ENCODE measurements at regions not wholly inside any gene's neighbourhood (a gene's known extent, or its start where the extent isn't known, plus 50 kb on each side); places are given as distances from the start of the nearest gene placed in this dataset.

GRCh38 chr21:24147674-24148073 lies 1459.6 kb downstream of the MRPL39 start:
- no peaks in the 10 kb centered on the region for H3K9me3 ChIP-seq (ENCODE audit: control insufficient read depth in 4 of 4, low read length in 3 of 4)
- no peak for DNase-seq (ENCODE audit: low spot score)
- no peak overlapping the region for H3K4me3 ChIP-seq (ENCODE audit: low read depth in 1 of 3, low read length in 3 of 3)
- TF ChIP-seq HNF4A (conservative IDR thresholded peaks at IDR 0.05) (no peak), ATF3 (IDR thresholded peaks at IDR 0.05) (no peak), YY1 (IDR thresholded peaks at IDR 0.05) (no peak), MAX (IDR thresholded peaks at IDR 0.05) (no peak), RAD21 (IDR thresholded peaks at IDR 0.05) (no peak), TAF1 (conservative IDR thresholded peaks at IDR 0.05) (no peak), SP1 (IDR thresholded peaks at IDR 0.05) (no peak), EGR1 (IDR thresholded peaks at IDR 0.05; ENCODE audit: low read depth in 2 of 2) (no peak)
- H3K27ac ChIP-seq (ENCODE audit: low read depth in 1 of 2, low read length in 2 of 2): no peak overlapping the region
- 82% methylated on average over 3 of the region's 3 CpGs for WGBS
- no peaks in the 10 kb centered on the region for H3K27me3 ChIP-seq (ENCODE audit: control insufficient read depth in 4 of 4, insufficient read depth in 4 of 4, low read length in 3 of 4)
- no peak overlapping the region for H3K9ac ChIP-seq (ENCODE audit: low read depth in 1 of 2, low read length in 2 of 2)
- H3K4me1 ChIP-seq (ENCODE audit: control insufficient read depth in 4 of 4, insufficient read depth in 4 of 4, low read length in 3 of 4): no peaks in the 10 kb centered on the region
- no peaks in the 10 kb centered on the region for H3K36me3 ChIP-seq (ENCODE audit: control insufficient read depth in 4 of 4, insufficient read depth in 3 of 4, low read depth in 1 of 4, low read length in 3 of 4)

- no peaks in the 10 kb centered on the region for H3K27me3 ChIP-seq (ENCODE audit: control insufficient read depth in 4 of 4, insufficient read depth in 4 of 4, low read length in 3 of 4)
- H3K9me3 ChIP-seq (ENCODE audit: control insufficient read depth in 4 of 4, low read length in 3 of 4): no peaks in the 10 kb centered on the region
- TF ChIP-seq HNF4A (conservative IDR thresholded peaks at IDR 0.05): no peak
- TF ChIP-seq CTCF (IDR thresholded peaks at IDR 0.05; ENCODE audit: low read depth, low read length, missing input control): no peak
- TF ChIP-seq NR2F2 (IDR thresholded peaks at IDR 0.05): no peak
- no peak for TF ChIP-seq YY1 (IDR thresholded peaks at IDR 0.05)
- no peak for TF ChIP-seq FOXA1 (IDR thresholded peaks at IDR 0.05)
- no peak for TF ChIP-seq MAX (IDR thresholded peaks at IDR 0.05)
- TF ChIP-seq TAF1 (conservative IDR thresholded peaks at IDR 0.05): no peak
- no peak for TF ChIP-seq ATF3 (IDR thresholded peaks at IDR 0.05)
- no peak for TF ChIP-seq FOXA2 (IDR thresholded peaks at IDR 0.05)
- no peak for TF ChIP-seq RXRA (IDR thresholded peaks at IDR 0.05)
- no peak for TF ChIP-seq HNF4G (IDR thresholded peaks at IDR 0.05)
- no peak for TF ChIP-seq REST (IDR thresholded peaks at IDR 0.05)
- no peak for TF ChIP-seq EGR1 (IDR thresholded peaks at IDR 0.05; ENCODE audit: low read depth in 2 of 2)
- TF ChIP-seq GABPA (IDR thresholded peaks at IDR 0.05 in 1 of 2, conservative IDR thresholded peaks at IDR 0.05 in 1 of 2): no peak
- TF ChIP-seq SP1 (IDR thresholded peaks at IDR 0.05): no peak
- no peak for TF ChIP-seq ZBTB33 (IDR thresholded peaks at IDR 0.05)
- TF ChIP-seq JUND (IDR thresholded peaks at IDR 0.05): no peak
- no peak for TF ChIP-seq RAD21 (IDR thresholded peaks at IDR 0.05)
Measured at GRCh38 chr21:24131056-24131455, 1476.2 kb downstream of the MRPL39 start.

More at GRCh38 chr21:24131056-24131455, 1476.2 kb downstream of the MRPL39 start:
- 16% methylated on average over 1 of the region's 1 CpG for WGBS
- Histone ChIP-seq H3K4me1 (ENCODE audit: control insufficient read depth in 4 of 4, insufficient read depth in 4 of 4, low read length in 3 of 4) (no peaks in the 10 kb centered on the region), H3K9ac (ENCODE audit: low read depth in 1 of 2, low read length in 2 of 2) (no peak overlapping the region), H3K27ac (ENCODE audit: low read depth in 1 of 2, low read length in 2 of 2) (no peak overlapping the region), H3K4me3 (ENCODE audit: low read depth in 1 of 3, low read length in 3 of 3) (no peak overlapping the region), H3K36me3 (ENCODE audit: control insufficient read depth in 4 of 4, insufficient read depth in 3 of 4, low read depth in 1 of 4, low read length in 3 of 4) (no peaks in the 10 kb centered on the region)
- DNase-seq (ENCODE audit: low spot score): no peak
